Liver (tissue), 8 donors: ENCODE measurements at regions not wholly inside any gene's neighbourhood (a gene's known extent, or its start where the extent isn't known, plus 50 kb on each side); places are given as distances from the start of the nearest gene placed in this dataset.

Source experiments
- DNase-seq: peaks from one replicate; pipeline ENCODE4 v3.0.0-alpha.2; 2017; ENCODE audit warnings: low spot score
- H3K27ac ChIP-seq, 2 donors: one replicate each; pipeline ENCODE4 v1.7.0; 2013; ENCODE audit warnings: inconsistent platforms in 2 of 2, low read length in 2 of 2, control low read depth in 1 of 2, low read depth in 1 of 2, mild to moderate bottlenecking in 1 of 2
- H3K27me3 ChIP-seq, 4 donors: one replicate each; pipeline versions ENCODE4 v1.6.1 to v1.7.0; 2013; ENCODE audit warnings: low read length in 3 of 4, inconsistent platforms in 1 of 4, mild to moderate bottlenecking in 1 of 4, moderate library complexity in 1 of 4; ENCODE audit not compliant: control insufficient read depth in 4 of 4, insufficient read depth in 4 of 4
- H3K36me3 ChIP-seq, 4 donors: one replicate each; pipeline versions ENCODE4 v1.6.1 to v1.7.0; 2013; ENCODE audit warnings: low read length in 3 of 4, mild to moderate bottlenecking in 3 of 4, low read depth in 1 of 4, moderate library complexity in 1 of 4; ENCODE audit not compliant: control insufficient read depth in 4 of 4, insufficient read depth in 3 of 4
- H3K4me1 ChIP-seq, 4 donors: one replicate each; pipeline versions ENCODE4 v1.6.1 to v1.7.0; 2013; ENCODE audit warnings: low read length in 3 of 4, mild to moderate bottlenecking in 3 of 4, moderate library complexity in 1 of 4; ENCODE audit not compliant: control insufficient read depth in 4 of 4, insufficient read depth in 4 of 4
- H3K4me3 ChIP-seq, 3 donors: one replicate each; pipeline versions ENCODE4 v1.6.1 to v1.7.0; 2013; ENCODE audit warnings: low read length in 3 of 3, control low read depth in 1 of 3, low read depth in 1 of 3, mild to moderate bottlenecking in 1 of 3
- H3K9ac ChIP-seq, 2 donors: one replicate each; pipeline ENCODE4 v1.7.0; 2013; ENCODE audit warnings: low read length in 2 of 2, mild to moderate bottlenecking in 2 of 2, moderate library complexity in 2 of 2, control low read depth in 1 of 2, low read depth in 1 of 2
- H3K9me3 ChIP-seq, 4 donors: one replicate each; pipeline versions ENCODE4 v1.6.1 to v1.7.0; 2013; ENCODE audit warnings: low read length in 3 of 4; ENCODE audit not compliant: control insufficient read depth in 4 of 4
- EGR1 ChIP-seq, 2 donors: IDR thresholded peaks; 2 replicates each; pipeline ENCODE4 v1.6.1; 2016 to 2018; ENCODE audit warnings: antibody characterized with exemption in 2 of 2, low read depth in 2 of 2
- FOXA1 ChIP-seq: IDR thresholded peaks from 2 replicates; pipeline ENCODE4 v1.6.1; 2016; ENCODE audit warnings: antibody characterized with exemption
- FOXA2 ChIP-seq: IDR thresholded peaks from 2 replicates; pipeline ENCODE4 v1.6.1; 2016; ENCODE audit warnings: antibody characterized with exemption
- GABPA ChIP-seq, 2 donors: IDR thresholded peaks in 1 of 2; conservative IDR thresholded peaks in 1 of 2; 2 replicates each; pipeline ENCODE4 v1.6.1; 2016; ENCODE audit warnings: antibody characterized with exemption in 2 of 2, mild to moderate bottlenecking in 1 of 2, moderate library complexity in 1 of 2
- HNF4A ChIP-seq, 2 donors: conservative IDR thresholded peaks; 2 replicates each; pipeline ENCODE4 v1.6.1; 2016; ENCODE audit warnings: antibody characterized with exemption in 2 of 2, mild to moderate bottlenecking in 2 of 2
- HNF4G ChIP-seq: IDR thresholded peaks from 2 replicates; pipeline ENCODE4 v1.6.1; 2016; ENCODE audit warnings: antibody characterized with exemption
- JUND ChIP-seq, 2 donors: IDR thresholded peaks; 2 replicates each; pipeline ENCODE4 v1.6.1; 2016; ENCODE audit warnings: antibody characterized with exemption in 2 of 2
- NR2F2 ChIP-seq: IDR thresholded peaks from 2 replicates; pipeline ENCODE4 v1.6.1; 2016; ENCODE audit warnings: antibody characterized with exemption
- RAD21 ChIP-seq, 2 donors: IDR thresholded peaks; 2 replicates each; pipeline ENCODE4 v1.6.1; 2016; ENCODE audit warnings: antibody characterized with exemption in 2 of 2, mild to moderate bottlenecking in 2 of 2
- SP1 ChIP-seq: IDR thresholded peaks from 2 replicates; pipeline ENCODE4 v1.6.1; 2018; ENCODE audit warnings: antibody characterized with exemption, mild to moderate bottlenecking
- TAF1 ChIP-seq: conservative IDR thresholded peaks from 2 replicates; pipeline ENCODE4 v1.6.1; 2016; ENCODE audit warnings: antibody characterized with exemption, mild to moderate bottlenecking
- YY1 ChIP-seq: IDR thresholded peaks from 2 replicates; pipeline ENCODE4 v1.6.1; 2016; ENCODE audit warnings: antibody characterized with exemption, mild to moderate bottlenecking
- WGBS: extraction: QIAGEN DNeasy Blood & Tissue Kit; methylation state at CpG from one replicate; pipeline ENCODE4 v1.1.7; 2013; 5-methylcytosine and 5-hydroxymethylcytosine counted together
- TF ChIP-seq, protein P1 (sequence below): fragments of 150-350 bp; IDR thresholded peaks from 2 replicates; pipeline ENCODE4 v1.5.1; 2017; ENCODE audit warnings: improper control_type of control experiment, low read depth, low read length; ENCODE audit not compliant: missing input control
- TF ChIP-seq, protein P2 (sequence below): IDR thresholded peaks from 2 replicates; pipeline ENCODE4 v1.6.1; 2016; ENCODE audit warnings: antibody characterized with exemption, mild to moderate bottlenecking
- TF ChIP-seq, protein P3 (sequence below): IDR thresholded peaks from 2 replicates; pipeline ENCODE4 v1.6.1; 2016; ENCODE audit warnings: antibody characterized with exemption
- TF ChIP-seq, protein P4 (sequence below): IDR thresholded peaks from 2 replicates; pipeline ENCODE4 v1.6.1; 2016; ENCODE audit warnings: antibody characterized with exemption
- TF ChIP-seq, protein P5 (sequence below): IDR thresholded peaks from 2 replicates; pipeline ENCODE4 v1.6.1; 2016; ENCODE audit warnings: antibody characterized with exemption
- donor health status: healthy.
- donor health status: healthy.
- donor health status: healthy.
- donor health status: healthy.
- donor health status: healthy.

DNA sequence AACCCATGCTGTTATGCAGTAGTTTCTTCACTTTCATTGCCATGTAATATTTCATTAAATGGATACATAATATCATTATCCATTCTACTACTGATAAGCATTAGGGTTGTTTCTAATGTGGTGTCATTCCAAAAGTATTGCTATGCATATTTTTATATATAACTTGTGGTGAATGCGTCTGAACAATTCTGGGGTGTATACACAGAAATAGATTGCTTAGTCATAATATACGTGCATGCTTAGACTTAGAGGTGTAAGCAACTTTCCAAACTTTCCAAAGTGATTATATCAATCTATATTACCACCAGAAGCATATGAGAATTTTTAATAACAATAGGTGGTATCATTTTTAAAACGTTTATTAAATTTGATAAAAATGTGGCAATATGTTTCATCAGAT, 540.9 kb downstream of the DSC3 start:
- TF ChIP-seq, protein P1, sequence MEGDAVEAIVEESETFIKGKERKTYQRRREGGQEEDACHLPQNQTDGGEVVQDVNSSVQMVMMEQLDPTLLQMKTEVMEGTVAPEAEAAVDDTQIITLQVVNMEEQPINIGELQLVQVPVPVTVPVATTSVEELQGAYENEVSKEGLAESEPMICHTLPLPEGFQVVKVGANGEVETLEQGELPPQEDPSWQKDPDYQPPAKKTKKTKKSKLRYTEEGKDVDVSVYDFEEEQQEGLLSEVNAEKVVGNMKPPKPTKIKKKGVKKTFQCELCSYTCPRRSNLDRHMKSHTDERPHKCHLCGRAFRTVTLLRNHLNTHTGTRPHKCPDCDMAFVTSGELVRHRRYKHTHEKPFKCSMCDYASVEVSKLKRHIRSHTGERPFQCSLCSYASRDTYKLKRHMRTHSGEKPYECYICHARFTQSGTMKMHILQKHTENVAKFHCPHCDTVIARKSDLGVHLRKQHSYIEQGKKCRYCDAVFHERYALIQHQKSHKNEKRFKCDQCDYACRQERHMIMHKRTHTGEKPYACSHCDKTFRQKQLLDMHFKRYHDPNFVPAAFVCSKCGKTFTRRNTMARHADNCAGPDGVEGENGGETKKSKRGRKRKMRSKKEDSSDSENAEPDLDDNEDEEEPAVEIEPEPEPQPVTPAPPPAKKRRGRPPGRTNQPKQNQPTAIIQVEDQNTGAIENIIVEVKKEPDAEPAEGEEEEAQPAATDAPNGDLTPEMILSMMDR, result no peak
- TF ChIP-seq SP1 (no peak), FOXA2 (no peak), EGR1 (IDR thresholded peaks at IDR 0.05; ENCODE audit: low read depth in 2 of 2) (no peak), YY1 (no peak), JUND (IDR thresholded peaks at IDR 0.05) (no peak), HNF4G (no peak), GABPA (IDR thresholded peaks at IDR 0.05 in 1 of 2, conservative IDR thresholded peaks at IDR 0.05 in 1 of 2) (no peak), NR2F2 (no peak), TAF1 (no peak)
- TF ChIP-seq, protein P2, sequence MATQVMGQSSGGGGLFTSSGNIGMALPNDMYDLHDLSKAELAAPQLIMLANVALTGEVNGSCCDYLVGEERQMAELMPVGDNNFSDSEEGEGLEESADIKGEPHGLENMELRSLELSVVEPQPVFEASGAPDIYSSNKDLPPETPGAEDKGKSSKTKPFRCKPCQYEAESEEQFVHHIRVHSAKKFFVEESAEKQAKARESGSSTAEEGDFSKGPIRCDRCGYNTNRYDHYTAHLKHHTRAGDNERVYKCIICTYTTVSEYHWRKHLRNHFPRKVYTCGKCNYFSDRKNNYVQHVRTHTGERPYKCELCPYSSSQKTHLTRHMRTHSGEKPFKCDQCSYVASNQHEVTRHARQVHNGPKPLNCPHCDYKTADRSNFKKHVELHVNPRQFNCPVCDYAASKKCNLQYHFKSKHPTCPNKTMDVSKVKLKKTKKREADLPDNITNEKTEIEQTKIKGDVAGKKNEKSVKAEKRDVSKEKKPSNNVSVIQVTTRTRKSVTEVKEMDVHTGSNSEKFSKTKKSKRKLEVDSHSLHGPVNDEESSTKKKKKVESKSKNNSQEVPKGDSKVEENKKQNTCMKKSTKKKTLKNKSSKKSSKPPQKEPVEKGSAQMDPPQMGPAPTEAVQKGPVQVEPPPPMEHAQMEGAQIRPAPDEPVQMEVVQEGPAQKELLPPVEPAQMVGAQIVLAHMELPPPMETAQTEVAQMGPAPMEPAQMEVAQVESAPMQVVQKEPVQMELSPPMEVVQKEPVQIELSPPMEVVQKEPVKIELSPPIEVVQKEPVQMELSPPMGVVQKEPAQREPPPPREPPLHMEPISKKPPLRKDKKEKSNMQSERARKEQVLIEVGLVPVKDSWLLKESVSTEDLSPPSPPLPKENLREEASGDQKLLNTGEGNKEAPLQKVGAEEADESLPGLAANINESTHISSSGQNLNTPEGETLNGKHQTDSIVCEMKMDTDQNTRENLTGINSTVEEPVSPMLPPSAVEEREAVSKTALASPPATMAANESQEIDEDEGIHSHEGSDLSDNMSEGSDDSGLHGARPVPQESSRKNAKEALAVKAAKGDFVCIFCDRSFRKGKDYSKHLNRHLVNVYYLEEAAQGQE, result no peak
- TF ChIP-seq, protein P3, sequence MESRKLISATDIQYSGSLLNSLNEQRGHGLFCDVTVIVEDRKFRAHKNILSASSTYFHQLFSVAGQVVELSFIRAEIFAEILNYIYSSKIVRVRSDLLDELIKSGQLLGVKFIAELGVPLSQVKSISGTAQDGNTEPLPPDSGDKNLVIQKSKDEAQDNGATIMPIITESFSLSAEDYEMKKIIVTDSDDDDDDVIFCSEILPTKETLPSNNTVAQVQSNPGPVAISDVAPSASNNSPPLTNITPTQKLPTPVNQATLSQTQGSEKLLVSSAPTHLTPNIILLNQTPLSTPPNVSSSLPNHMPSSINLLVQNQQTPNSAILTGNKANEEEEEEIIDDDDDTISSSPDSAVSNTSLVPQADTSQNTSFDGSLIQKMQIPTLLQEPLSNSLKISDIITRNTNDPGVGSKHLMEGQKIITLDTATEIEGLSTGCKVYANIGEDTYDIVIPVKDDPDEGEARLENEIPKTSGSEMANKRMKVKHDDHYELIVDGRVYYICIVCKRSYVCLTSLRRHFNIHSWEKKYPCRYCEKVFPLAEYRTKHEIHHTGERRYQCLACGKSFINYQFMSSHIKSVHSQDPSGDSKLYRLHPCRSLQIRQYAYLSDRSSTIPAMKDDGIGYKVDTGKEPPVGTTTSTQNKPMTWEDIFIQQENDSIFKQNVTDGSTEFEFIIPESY, result no peak
- H3K9ac ChIP-seq, result no peak overlapping the region
- WGBS, result 64% methylated on average over 3 of the region's 3 CpGs
- no peaks in the 10 kb centered on the region for H3K36me3 ChIP-seq
- H3K9me3 ChIP-seq, result no peaks in the 10 kb centered on the region
- H3K27me3 ChIP-seq, result no peaks in the 10 kb centered on the region
- H3K27ac ChIP-seq, result no peak overlapping the region
- H3K4me1 ChIP-seq, result no peaks in the 10 kb centered on the region
- H3K4me3 ChIP-seq, result no peak overlapping the region
- no peak for DNase-seq

DNA sequence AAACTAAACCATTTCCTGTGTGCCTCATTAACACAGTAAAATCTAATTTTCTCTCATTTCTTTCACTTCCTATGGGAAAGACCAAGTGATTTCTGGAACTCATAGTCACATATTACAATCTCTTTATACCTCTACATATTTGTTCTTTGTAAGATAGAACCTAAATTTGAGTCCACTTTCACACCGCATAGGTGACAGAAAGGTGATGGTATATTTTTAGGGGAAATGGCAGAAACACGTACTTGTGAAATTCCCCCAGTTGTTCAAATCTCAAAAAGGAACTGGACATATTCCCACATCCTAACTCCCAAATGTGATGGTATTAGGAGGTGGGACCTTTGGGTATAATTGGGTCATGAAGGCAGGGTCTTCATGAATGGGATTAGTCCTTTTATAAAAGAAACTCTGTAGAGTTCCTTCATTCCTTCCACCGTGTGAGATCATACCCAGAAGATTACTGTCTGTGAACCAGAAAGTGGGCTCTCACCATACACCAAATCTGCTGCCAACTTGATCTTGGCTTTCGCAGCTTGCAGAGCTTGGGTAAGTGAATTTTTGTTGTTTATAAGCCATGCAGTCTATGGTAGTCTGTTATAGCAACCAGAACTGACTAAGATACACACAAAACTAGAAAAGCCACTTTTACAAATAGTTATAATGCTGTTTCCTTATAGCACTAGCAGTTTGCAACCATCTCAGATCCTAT, 542.1 kb downstream of the DSC3 start:
- no peak for DNase-seq
- WGBS, result 82% methylated on average over 4 of the region's 4 CpGs

More for the DNA sequence above, 542.1 kb downstream of the DSC3 start:
- H3K9ac ChIP-seq, result no peak overlapping the region
- H3K27ac ChIP-seq, result no peak overlapping the region
- TF ChIP-seq HNF4A (conservative IDR thresholded peaks at IDR 0.05), result no peak
- TF ChIP-seq, protein P4, sequence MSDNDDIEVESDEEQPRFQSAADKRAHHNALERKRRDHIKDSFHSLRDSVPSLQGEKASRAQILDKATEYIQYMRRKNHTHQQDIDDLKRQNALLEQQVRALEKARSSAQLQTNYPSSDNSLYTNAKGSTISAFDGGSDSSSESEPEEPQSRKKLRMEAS, result no peak
- TF ChIP-seq, protein P5, sequence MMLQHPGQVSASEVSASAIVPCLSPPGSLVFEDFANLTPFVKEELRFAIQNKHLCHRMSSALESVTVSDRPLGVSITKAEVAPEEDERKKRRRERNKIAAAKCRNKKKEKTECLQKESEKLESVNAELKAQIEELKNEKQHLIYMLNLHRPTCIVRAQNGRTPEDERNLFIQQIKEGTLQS, result no peak
- no peak for TF ChIP-seq FOXA1
- no peak for TF ChIP-seq TAF1
- TF ChIP-seq FOXA2, result no peak
- TF ChIP-seq SP1, result no peak
- TF ChIP-seq JUND (IDR thresholded peaks at IDR 0.05), result no peak
- no peak for TF ChIP-seq EGR1 (IDR thresholded peaks at IDR 0.05; ENCODE audit: low read depth in 2 of 2)
- TF ChIP-seq NR2F2, result no peak
- no peak for TF ChIP-seq RAD21 (IDR thresholded peaks at IDR 0.05)
- no peaks in the 10 kb centered on the region for H3K9me3 ChIP-seq
- no peaks in the 10 kb centered on the region for H3K36me3 ChIP-seq
- no peak overlapping the region for H3K4me3 ChIP-seq
- H3K4me1 ChIP-seq, result no peaks in the 10 kb centered on the region
- no peaks in the 10 kb centered on the region for H3K27me3 ChIP-seq
